Activated naive CD8-positive, alpha-beta T cell treated with anti-CD3 and anti-CD28 coated beads, Interleukin-2, amount 50 U/mL, for 24 hours (primary cell): ENCODE measurements at regions not wholly inside any gene's neighbourhood (a gene's known extent, or its start where the extent isn't known, plus 50 kb on each side); places are given as distances from the start of the nearest gene placed in this dataset.
"Not testable (repeated sequence)": the region's sequence is repeated elsewhere in the genome, so short reads cannot be mapped to it uniquely, and the experiment has no call there.

ENCODE experiments used
- ATAC-seq: fragments of 150-1000 bp; cut with Tn5 transposase; one replicate; pipeline ENCODE4 v1.10.0; 2021
- DNase-seq: peaks from one replicate; pipeline ENCODE4 v3.0.0; 2021
- H3K27ac Mint-ChIP-seq: one replicate; pipeline ENCODE4 v1.8.0; 2021; ENCODE audit warnings: mild to moderate bottlenecking, mixed read lengths
- H3K27me3 Mint-ChIP-seq: one replicate; pipeline ENCODE4 v1.8.0; 2021; ENCODE audit warnings: mixed read lengths
- H3K36me3 Mint-ChIP-seq: one replicate; pipeline ENCODE4 v1.8.0; 2021; ENCODE audit warnings: low read depth, mixed read lengths
- H3K4me1 Mint-ChIP-seq: one replicate; pipeline ENCODE4 v1.8.0; 2021; ENCODE audit warnings: mixed read lengths
- H3K4me3 Mint-ChIP-seq: one replicate; pipeline ENCODE4 v1.8.0; 2021; ENCODE audit warnings: mild to moderate bottlenecking, moderate library complexity, mixed read lengths
- H3K9me3 Mint-ChIP-seq: one replicate; pipeline ENCODE4 v1.8.0; 2021; ENCODE audit warnings: mixed read lengths

DNA sequence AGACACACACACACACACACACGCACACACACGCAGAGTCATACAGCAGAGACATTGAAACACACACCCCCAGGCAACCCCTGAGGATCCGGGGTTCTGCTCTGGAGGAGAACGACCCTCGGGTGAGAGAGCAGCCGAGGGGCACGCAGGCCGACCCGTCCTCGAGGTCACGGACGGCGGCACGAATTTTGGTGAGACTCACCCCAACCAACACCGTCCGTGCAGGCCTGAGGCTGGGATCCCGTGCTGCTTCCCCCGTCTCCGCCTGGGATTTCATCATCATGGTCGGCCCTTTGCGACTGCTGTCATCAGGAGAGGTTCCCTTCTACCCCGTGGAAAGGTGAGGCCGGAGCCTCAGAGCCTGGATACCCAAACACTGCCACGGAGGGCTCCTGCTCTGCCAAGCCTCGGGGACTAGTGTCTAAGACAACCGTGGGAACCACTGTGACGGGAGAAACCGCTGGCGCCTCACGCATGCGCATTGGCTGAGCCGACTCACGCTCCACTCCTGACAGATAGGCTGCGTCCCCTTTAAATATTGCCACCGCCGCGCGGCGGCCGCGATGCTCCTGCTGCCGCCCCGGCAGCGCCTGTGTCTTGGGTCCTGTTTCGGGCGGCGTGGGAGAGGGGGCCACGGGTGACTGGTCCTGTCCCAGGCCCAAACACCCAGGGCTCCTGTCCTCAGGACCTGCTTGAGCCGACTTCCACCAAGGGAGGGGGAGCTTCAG is 699.1 kb upstream of the TPTE start:
- H3K9me3 Mint-ChIP-seq, ATAC-seq, H3K4me1 Mint-ChIP-seq, H3K36me3 Mint-ChIP-seq, H3K27ac Mint-ChIP-seq, DNase-seq, H3K4me3 Mint-ChIP-seq, H3K27me3 Mint-ChIP-seq: not testable (repeated sequence)

DNA sequence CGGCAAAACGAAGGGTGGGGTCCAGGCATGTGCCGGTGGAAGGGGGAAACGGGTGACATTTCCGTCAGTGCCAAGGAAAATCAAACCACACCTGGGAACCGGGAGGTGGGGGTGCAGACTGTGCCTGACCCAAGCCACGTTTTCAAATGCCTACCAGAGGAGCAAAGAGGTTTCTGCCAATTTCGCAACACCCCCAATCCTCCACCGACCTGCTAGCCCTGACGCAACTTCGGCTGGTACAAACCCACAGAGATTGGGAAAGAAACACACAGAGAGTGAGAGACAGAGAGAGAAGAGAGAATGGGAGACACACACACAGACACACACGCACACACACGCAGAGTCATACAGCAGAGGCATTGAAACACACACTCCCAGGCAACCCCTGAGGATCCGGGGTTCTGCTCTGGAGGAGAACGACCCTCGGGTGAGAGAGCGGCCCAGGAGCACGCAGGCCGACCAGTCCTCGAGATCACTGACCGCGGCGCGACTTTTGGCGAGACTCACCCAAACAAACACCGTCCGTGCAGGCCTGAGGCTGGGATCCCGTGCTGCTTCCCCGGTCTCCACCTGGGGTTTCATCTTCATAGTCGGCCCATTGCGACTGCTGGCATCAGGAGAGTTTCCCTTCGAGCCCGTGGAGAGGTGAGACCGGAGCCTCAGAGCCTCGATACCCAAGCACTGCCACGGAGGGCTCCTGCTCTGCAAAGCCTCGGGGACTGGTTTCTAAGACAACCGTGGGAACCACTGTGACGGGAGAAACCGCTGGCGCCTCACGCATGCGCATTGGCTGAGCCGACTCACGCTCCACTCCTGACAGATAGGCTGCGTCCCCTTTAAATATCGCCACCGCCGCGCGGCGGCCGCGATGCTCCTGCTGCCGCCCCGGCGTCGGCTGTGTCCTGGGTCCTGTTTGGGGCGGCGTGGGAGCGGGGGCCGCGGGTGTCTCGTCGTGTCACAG is 697.9 kb upstream of the TPTE start:
- ATAC-seq, H3K4me3 Mint-ChIP-seq, DNase-seq: not testable (repeated sequence)

DNA sequence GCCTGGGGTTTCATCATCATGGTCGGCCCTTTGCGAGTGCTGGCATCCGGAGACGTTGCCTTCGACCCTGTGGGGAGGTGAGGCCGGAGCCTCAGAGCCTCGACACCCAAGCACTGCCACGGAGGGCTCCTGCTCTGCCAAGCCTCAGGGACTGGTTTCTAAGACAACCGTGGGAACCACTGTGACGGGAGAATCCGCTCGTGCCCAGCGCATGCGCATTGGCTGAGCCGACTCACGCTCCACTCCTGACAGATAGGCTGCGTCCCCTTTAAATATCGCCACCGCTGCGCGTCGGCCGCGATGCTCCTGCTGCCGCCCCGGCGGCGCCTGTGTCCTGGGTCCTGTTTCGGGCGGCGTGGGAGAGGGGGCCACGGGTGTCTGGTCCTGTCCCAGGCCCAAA is 690.6 kb upstream of the TPTE start:
- not testable (repeated sequence) for ATAC-seq, H3K9me3 Mint-ChIP-seq, H3K4me1 Mint-ChIP-seq, H3K27ac Mint-ChIP-seq, H3K27me3 Mint-ChIP-seq, H3K4me3 Mint-ChIP-seq, H3K36me3 Mint-ChIP-seq, DNase-seq

More for the DNA sequence above, 697.9 kb upstream of the TPTE start:
- H3K27me3 Mint-ChIP-seq, H3K36me3 Mint-ChIP-seq, H3K27ac Mint-ChIP-seq, H3K4me1 Mint-ChIP-seq, H3K9me3 Mint-ChIP-seq: not testable (repeated sequence)

DNA sequence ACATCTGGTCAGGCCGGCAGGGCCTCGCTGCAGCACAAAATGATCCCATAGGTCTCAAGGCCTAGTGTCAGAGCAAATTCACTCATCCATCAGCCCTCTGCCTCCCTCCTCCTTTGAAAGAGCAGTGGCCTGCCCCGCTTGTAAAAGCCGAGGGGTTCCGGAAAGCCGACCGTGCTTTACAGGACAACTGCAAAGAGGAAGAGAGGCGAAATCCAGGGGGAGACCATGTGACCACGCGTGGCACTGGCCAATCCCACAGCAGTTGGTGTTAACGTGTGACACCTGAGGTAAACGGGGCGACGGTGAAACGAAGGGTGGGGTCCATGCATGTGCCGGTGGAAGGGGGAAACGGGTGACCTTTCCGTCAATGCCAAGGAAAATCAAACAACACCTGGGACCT is 688.6 kb upstream of the TPTE start:
- ATAC-seq, H3K36me3 Mint-ChIP-seq, DNase-seq, H3K4me3 Mint-ChIP-seq, H3K27me3 Mint-ChIP-seq, H3K4me1 Mint-ChIP-seq, H3K9me3 Mint-ChIP-seq, H3K27ac Mint-ChIP-seq: not testable (repeated sequence)

DNA sequence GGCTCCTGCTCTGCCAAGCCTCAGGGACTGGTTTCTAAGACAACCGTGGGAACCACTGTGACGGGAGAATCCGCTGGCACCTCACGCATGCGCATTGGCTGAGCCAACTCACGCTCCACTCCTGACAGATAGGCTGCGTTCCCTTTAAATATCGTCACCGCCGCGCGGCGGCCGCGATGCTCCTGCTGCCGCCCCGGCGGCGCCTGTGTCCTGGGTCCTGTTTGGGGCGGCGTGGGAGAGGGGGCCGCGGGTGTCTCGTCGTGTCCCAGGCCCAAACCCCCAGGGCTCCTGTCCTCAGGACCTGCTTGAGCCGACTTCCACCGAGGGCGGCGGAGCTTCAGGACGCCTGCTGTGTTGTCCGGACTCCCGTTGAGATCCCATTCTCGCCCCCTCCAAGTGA is 684.8 kb upstream of the TPTE start:
- not testable (repeated sequence) for ATAC-seq, H3K4me3 Mint-ChIP-seq, H3K27me3 Mint-ChIP-seq, H3K36me3 Mint-ChIP-seq, DNase-seq, H3K27ac Mint-ChIP-seq, H3K4me1 Mint-ChIP-seq
- peaks cover 21% of the 10 kb centered on the region for H3K9me3 Mint-ChIP-seq

DNA sequence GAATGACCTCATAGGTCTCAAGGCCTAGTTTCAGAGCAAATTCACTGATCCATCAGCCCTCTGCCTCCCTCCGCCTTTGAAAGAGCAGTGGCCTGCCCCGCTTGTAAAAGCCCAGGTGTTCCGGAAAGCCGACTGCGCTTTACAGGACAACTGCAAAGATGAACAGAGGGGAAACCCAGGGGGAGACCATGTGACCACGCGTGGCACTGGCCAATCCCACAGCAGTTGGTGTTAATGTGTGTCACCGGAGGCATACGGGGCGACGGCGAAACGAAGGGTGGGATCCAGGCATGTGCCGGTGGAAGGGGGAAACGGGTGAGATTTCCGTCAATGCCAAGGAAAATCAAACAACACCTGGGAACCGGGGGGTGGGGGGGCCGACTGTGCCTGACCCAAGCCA is 684.4 kb upstream of the TPTE start:
- H3K27ac Mint-ChIP-seq, H3K4me3 Mint-ChIP-seq, H3K4me1 Mint-ChIP-seq, ATAC-seq, DNase-seq, H3K27me3 Mint-ChIP-seq, H3K36me3 Mint-ChIP-seq: not testable (repeated sequence)
- H3K9me3 Mint-ChIP-seq, result peaks cover 26% of the 10 kb centered on the region

DNA sequence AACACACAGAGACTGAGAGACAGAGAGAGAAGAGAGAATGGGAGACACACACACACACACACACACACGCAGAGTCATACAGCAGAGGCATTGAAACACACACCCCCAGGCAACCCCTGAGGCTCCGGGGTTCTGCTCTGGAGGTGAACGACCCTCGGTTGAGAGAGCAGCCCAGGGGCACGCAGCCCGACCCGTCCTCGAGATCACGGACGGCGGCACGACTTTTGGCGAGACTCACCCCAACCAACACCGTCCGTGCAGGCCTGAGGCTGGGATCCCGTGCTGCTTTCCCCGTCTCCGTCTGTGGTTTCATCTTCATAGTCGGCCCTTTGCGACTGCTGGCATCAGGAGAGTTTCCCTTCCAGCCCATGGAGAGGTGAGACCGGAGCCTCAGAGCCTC is 683.9 kb upstream of the TPTE start:
- not testable (repeated sequence) for DNase-seq, H3K4me1 Mint-ChIP-seq, H3K36me3 Mint-ChIP-seq, H3K27me3 Mint-ChIP-seq, ATAC-seq, H3K4me3 Mint-ChIP-seq, H3K27ac Mint-ChIP-seq
- H3K9me3 Mint-ChIP-seq, result peaks cover 28% of the 10 kb centered on the region

DNA sequence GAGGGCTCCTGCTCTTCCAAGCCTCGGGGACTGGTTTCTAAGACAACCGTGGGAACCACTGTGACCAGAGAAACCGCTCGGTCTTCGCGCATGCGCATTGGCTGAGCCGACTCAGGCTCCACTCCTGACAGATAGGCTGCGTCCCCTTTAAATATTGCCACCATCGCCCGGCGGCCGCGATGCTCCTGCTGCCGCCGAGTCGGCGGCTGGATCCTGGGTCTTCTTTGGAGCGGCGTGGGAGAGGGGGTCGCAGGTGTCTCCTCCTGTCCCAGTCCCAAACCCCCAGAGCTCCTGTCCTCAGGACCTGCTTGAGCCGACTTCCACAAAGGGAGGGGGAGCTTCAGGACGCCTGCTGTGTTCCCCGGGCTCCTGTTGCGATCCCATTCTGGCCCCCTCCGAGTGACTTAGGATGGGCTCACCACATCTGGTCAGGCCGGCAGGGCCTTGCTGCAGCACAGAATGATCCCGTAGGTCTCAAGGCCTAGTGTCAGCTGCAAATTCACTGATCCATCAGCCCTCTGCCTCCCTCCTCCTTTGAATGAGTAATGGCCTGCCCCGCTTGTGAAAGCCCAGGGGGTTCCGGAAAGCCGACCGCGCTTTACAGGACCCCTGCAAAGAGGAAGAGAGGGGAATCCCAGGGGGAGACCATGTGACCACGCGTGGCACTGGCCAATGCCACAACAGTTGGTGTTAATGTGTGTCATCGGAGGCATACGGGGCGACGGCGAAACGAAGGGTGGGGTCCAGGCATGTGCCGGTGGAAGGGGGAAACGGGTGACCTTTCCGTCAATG is 683.2 kb upstream of the TPTE start:
- Mint-ChIP-seq H3K36me3 (peaks cover 4% of the 10 kb centered on the region), H3K27ac (no peak overlapping the region)

DNA sequence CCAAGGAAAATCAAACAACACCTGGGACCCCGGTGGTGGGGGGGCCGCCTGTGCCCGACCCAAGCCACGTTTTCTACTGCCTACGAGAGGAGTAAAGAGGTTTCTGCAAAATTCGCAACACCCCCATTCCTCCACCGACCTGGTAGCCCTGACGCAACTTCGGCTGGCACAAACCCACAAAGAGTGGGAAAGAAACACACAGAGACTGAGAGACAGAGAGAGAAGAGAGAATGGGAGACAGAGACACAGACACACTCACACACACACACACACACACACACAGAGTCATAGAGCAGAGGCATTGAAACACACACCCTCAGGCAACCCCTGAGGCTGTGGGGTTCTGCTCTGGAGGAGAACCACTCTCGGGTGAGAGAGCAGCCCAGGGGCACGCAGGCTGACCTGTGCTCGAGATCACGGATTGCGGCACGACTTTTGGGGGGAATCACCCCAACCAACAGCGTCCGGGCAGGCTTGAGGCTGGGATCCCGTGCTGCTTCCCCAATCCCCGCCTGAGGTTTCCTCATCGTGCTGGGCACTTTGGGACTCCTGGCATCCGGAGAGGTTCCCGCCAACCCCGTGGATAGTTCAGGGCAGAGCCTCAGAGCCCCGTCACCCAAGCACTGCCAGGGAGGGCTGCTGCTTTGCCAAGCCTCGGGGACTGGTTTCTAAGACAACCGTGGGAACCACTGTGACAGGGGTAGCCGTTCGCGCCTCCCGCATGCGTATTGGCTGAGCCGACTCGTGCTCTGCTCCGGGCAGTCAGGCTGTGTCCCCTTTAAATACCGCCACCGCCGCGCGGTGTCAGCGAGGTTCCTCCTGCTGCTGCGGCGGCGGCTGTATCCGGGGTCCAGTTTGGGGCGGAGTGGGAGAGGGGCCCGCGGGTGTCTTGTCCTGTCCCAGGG is 682.4 kb upstream of the TPTE start:
- DNase-seq, result no peak
- Mint-ChIP-seq H3K27ac (no peak overlapping the region), H3K27me3 (no peaks in the 10 kb centered on the region), H3K36me3 (peaks cover 4% of the 10 kb centered on the region), H3K4me1 (no peaks in the 10 kb centered on the region), H3K4me3 (no peak overlapping the region), H3K9me3 (peaks cover 34% of the 10 kb centered on the region)
- ATAC-seq, result no peak

More for the DNA sequence above, 683.2 kb upstream of the TPTE start:
- H3K4me3 Mint-ChIP-seq, result no peak overlapping the region
- no peak for ATAC-seq
- H3K9me3 Mint-ChIP-seq, result peaks cover 34% of the 10 kb centered on the region
- DNase-seq, result no peak
- H3K4me1 Mint-ChIP-seq, result no peaks in the 10 kb centered on the region
- no peaks in the 10 kb centered on the region for H3K27me3 Mint-ChIP-seq

DNA sequence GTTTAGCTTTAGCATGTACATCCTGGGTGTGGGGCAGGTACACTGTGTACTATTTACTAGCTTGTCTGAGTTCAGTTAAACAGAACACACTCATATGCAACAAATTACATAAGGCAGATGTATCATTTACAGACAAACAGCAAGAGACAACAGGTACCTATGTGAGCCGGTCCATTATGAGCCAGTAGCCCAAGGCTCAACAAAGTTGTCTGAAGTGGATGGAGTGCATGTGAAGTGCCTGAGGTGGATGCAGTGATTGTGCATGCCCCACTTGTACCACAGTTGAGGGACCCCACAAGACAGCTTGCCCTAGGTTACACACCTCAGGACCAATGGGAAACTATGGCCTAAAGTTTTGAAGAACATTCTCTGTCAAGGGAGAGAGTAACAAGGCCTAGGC is 677.3 kb upstream of the TPTE start:
- not testable (repeated sequence) for H3K36me3 Mint-ChIP-seq, H3K4me3 Mint-ChIP-seq, H3K27ac Mint-ChIP-seq, ATAC-seq, H3K4me1 Mint-ChIP-seq, DNase-seq, H3K27me3 Mint-ChIP-seq
- peaks cover 28% of the 10 kb centered on the region for H3K9me3 Mint-ChIP-seq

DNA sequence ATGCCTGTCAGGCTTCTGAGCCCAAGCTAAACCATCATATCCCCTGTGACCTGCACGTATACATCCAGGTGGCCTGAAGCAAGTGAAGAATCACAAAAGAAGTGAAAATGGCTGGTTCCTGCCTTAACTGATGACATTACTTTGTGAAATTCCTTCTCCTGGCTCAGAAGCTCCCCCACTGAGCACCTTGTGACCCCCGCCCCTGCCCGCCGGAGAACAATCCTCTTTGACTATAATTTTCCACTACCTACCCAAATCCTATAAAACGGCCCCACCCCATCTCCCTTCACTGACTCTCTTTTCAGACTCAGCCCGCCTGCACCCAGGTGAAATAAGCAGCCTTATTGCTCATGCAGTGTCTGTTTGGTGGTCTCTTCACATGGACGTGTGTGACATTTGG is 673.9 kb upstream of the TPTE start:
- not testable (repeated sequence) for H3K4me1 Mint-ChIP-seq, ATAC-seq, DNase-seq, H3K36me3 Mint-ChIP-seq, H3K27me3 Mint-ChIP-seq, H3K4me3 Mint-ChIP-seq, H3K27ac Mint-ChIP-seq
- H3K9me3 Mint-ChIP-seq, result peaks cover 12% of the 10 kb centered on the region

DNA sequence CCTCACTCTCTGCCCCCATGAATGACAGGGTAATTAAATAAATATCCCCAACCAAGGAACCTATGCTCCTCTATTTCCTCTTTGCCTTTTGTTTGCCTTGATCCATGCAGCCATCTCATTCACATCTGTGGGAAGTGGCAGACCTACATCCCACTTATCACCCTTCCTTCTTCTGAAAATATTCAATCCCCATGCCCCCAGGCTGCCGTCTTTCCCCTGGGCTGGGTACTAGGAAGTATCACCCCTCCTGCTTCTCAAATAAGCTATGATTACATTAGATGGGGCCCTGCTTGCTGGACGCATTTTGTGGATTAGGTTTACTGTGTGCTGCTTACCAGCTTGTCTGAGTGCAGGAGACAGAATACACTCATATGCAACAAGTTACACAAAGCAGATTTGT is 670.2 kb upstream of the TPTE start:
- DNase-seq, ATAC-seq, H3K9me3 Mint-ChIP-seq, H3K36me3 Mint-ChIP-seq, H3K4me3 Mint-ChIP-seq, H3K27me3 Mint-ChIP-seq, H3K27ac Mint-ChIP-seq, H3K4me1 Mint-ChIP-seq: not testable (repeated sequence)

DNA sequence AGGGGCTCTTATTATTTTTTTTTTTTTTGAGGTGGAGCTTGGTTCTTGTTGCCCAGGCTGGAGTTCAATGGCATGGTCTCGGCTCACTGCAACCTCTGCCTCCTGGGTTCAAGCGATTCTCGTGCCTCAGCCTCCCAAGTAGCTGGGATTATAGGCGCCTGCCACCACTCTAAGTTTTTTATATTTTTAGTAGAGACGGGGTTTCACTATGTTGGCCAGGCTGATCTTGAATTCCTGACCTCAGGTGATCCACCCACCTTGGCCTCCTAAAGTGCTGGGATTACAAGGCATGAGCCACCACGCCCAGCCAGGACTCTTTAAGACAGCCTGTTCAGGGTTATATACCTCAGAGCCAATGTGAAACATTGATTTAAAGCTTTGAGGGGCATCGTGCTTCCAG is 669.7 kb upstream of the TPTE start:
- not testable (repeated sequence) for H3K27me3 Mint-ChIP-seq, H3K4me1 Mint-ChIP-seq, H3K9me3 Mint-ChIP-seq, H3K27ac Mint-ChIP-seq, DNase-seq, ATAC-seq, H3K36me3 Mint-ChIP-seq, H3K4me3 Mint-ChIP-seq

DNA sequence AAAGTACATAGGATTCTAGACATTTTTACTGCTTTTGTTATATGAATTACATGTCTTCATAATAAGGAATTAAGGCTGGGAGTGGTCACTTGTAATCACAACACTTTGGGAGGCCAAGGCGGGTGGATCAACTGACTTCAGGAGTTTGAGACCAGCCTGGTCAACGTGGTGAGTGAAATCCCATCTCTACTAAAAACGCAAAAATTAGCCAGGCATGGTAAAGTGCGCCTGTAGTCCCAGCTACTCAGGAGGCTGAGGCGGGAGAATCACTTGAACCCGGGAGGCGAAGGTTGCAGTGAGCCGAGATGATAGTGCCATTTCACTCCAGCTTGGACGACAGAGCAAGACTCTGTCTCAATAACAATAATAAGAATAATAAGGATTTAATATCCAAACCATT is 663.8 kb upstream of the TPTE start:
- H3K4me3 Mint-ChIP-seq, H3K27ac Mint-ChIP-seq, H3K27me3 Mint-ChIP-seq, ATAC-seq, DNase-seq, H3K4me1 Mint-ChIP-seq, H3K36me3 Mint-ChIP-seq: not testable (repeated sequence)
- peaks cover 22% of the 10 kb centered on the region for H3K9me3 Mint-ChIP-seq
